Astrocyte (in vitro differentiated cells and primary cell): ENCODE measurements at regions not wholly inside any gene's neighbourhood (a gene's known extent, or its start where the extent isn't known, plus 50 kb on each side); places are given as distances from the start of the nearest gene placed in this dataset.

Source experiments
- EZH2 ChIP-seq: IDR thresholded peaks from 2 replicates; pipeline ENCODE4 v1.6.1; 2012; ENCODE audit warnings: mild to moderate bottlenecking, low read length, inconsistent platforms; ENCODE audit not compliant: insufficient read depth
- TF ChIP-seq, protein P1 (sequence below): IDR thresholded peaks from 2 replicates; pipeline ENCODE4 v1.5.1; 2011; ENCODE audit warnings: low read depth, mild to moderate bottlenecking, inconsistent platforms, low read length, moderate library complexity; ENCODE audit not compliant: insufficient read depth

DNA sequence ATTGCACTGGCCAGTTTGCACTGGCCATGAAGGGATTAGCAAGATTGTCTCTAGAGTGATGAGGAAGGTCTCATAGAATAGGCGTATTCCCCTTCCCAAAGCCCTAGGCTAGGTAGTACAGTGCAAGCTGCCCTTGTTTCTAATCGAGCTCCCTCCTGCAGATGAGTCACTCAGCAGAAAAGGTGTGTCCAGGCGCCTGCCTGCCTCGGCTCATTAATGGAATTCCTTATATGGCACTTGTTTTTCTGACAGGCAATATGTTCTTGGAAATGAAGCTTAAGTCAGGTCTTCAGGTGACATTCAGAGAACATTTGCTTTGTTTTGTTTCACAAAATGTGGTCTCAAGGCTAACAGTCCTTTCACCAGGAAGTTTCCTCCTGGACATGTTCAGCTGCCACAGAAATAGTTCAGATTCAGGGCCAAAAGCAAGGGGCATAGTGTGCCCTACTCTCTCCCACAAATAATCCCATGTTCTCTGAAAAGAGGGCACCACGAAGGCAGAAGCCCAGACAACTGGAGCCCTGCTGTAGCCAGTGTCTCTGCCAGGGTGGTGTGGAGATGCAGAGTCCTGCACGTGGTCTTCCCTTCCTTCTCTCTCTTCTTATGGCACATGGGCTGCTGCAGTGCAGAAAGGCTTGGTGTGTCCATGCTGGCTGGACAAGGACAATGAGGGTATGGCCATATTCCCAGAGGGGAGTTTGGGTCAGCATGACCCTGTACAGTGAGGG is 281.1 kb upstream of the MAP3K1 start:
- TF ChIP-seq, protein P1, sequence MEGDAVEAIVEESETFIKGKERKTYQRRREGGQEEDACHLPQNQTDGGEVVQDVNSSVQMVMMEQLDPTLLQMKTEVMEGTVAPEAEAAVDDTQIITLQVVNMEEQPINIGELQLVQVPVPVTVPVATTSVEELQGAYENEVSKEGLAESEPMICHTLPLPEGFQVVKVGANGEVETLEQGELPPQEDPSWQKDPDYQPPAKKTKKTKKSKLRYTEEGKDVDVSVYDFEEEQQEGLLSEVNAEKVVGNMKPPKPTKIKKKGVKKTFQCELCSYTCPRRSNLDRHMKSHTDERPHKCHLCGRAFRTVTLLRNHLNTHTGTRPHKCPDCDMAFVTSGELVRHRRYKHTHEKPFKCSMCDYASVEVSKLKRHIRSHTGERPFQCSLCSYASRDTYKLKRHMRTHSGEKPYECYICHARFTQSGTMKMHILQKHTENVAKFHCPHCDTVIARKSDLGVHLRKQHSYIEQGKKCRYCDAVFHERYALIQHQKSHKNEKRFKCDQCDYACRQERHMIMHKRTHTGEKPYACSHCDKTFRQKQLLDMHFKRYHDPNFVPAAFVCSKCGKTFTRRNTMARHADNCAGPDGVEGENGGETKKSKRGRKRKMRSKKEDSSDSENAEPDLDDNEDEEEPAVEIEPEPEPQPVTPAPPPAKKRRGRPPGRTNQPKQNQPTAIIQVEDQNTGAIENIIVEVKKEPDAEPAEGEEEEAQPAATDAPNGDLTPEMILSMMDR = no peak
- TF ChIP-seq EZH2 = no peak
